ENCODE measurements at regions not wholly inside any gene's neighbourhood (a gene's known extent, or its start where the extent isn't known, plus 50 kb on each side); places are given as distances from the start of the nearest gene placed in this dataset.

GRCh38 chr22:49015459-49015858 lies 812.2 kb downstream of the BRD1 start:
- DNase-seq (no peak), ATAC-seq (ENCODE audit: low read depth) (no peak)
- 83% methylated on average over 6 of the region's 13 CpGs; no CpG with 5 or more reads in 1 of the 2 experiments for WGBS, 2 experiments (ENCODE audit: extremely low coverage in 2 of 2, insufficient read length in 1 of 2)
- Histone ChIP-seq H3K27me3 (ENCODE audit: control insufficient read depth, insufficient read depth, low read length) (no peaks in the 10 kb centered on the region), H2AK9ac (replicated peaks; ENCODE audit: low read depth, low read length, poor library complexity) (no peak overlapping the region), H3K56ac (ENCODE audit: extremely low read depth, insufficient read depth, low read length) (no peak overlapping the region), H3K4me2 (ENCODE audit: low read depth, low read length) (no peak overlapping the region), H2BK120ac (ENCODE audit: low read depth, low read length) (no peak overlapping the region), H3K9ac (ENCODE audit: low read depth, low read length) (no peak overlapping the region), H4K91ac (ENCODE audit: insufficient read depth, low read depth, low read length) (no peak overlapping the region), H2BK5ac (ENCODE audit: low read depth, low read length, poor library complexity, severe bottlenecking) (no peak overlapping the region), H4K5ac (ENCODE audit: low read depth, low read length) (no peak overlapping the region), H3K79me1 (ENCODE audit: low read depth in 1 of 2, low read length in 2 of 2) (no peaks in the 10 kb centered on the region), H3K36me3 (ENCODE audit: control insufficient read depth, insufficient read depth, low read length) (no peaks in the 10 kb centered on the region), H4K8ac (ENCODE audit: low read depth in 2 of 2, low read length in 2 of 2) (no peak overlapping the region), H3K9me1 (ENCODE audit: insufficient read depth, low read length) (no peaks in the 10 kb centered on the region), H2AFZ (replicated peaks; ENCODE audit: low read length, poor library complexity) (no peak overlapping the region), H3K9me3 (ENCODE audit: control insufficient read depth, insufficient read depth, low read length) (peaks cover 62% of the 10 kb centered on the region), H3K4me3 (ENCODE audit: insufficient read depth, low read depth, low read length) (no peak overlapping the region), H2BK15ac (ENCODE audit: low read depth, low read length) (no peak overlapping the region), H3K4ac (ENCODE audit: low read depth, low read length) (no peak overlapping the region), H3K27ac (ENCODE audit: insufficient read depth, low read length) (no peak overlapping the region), H2BK20ac (ENCODE audit: low read depth, low read length) (no peak overlapping the region), H2AK5ac (ENCODE audit: low read depth, low read length) (no peak overlapping the region), H3K14ac (replicated peaks; ENCODE audit: low read depth, low read length) (no peak overlapping the region), H3K18ac (ENCODE audit: low read depth, low read length) (no peak overlapping the region), H3K23ac (ENCODE audit: low read depth, low read length) (no peak overlapping the region), H4K20me1 (ENCODE audit: insufficient read depth, low read length) (no peaks in the 10 kb centered on the region), H3K4me1 (ENCODE audit: control insufficient read depth, insufficient read depth, low read length) (no peaks in the 10 kb centered on the region)
- CTCF ChIA-PET: no interaction called here
- dilution Hi-C loops (cut with HindIII; ENCODE audit: low sequenced_read_pairs, unreplicated experiment): no loop called here
- no TSS peak for BruUV-seq (replicated peaks)
- intact Hi-C loops (cut with micrococcal nuclease): no loop called here
- in situ Hi-C loops (cut with MboI; ENCODE audit: low sequenced_read_pairs): no loop called here
- TF ChIP-seq FOS (IDR thresholded peaks at IDR 0.05; ENCODE audit: low read depth, low read length) (no peak), MAFK (IDR thresholded peaks at IDR 0.05; ENCODE audit: low read depth, low read length) (no peak), SMC3 (IDR thresholded peaks at IDR 0.05; ENCODE audit: low read depth, low read length) (no peak), CHD1 (IDR thresholded peaks at IDR 0.05; ENCODE audit: low read depth, low read length) (no peak), BHLHE40 (IDR thresholded peaks at IDR 0.05; ENCODE audit: low read depth, low read length) (no peak), MAZ (IDR thresholded peaks at IDR 0.05; ENCODE audit: borderline replicate concordance, low read depth, low read length) (no peak), NFE2L2 (IDR thresholded peaks at IDR 0.05; ENCODE audit: low read depth, low read length) (no peak), CTCF (conservative IDR thresholded peaks at IDR 0.05; ENCODE audit: low read depth, low read length) (no peak), RCOR1 (IDR thresholded peaks at IDR 0.05; ENCODE audit: insufficient replicate concordance, low read length) (no peak), RAD21 (IDR thresholded peaks at IDR 0.05; ENCODE audit: low read length) (no peak), ELK1 (IDR thresholded peaks at IDR 0.05; ENCODE audit: borderline replicate concordance, low read depth, low read length) (no peak), CEBPB (IDR thresholded peaks at IDR 0.05; ENCODE audit: low read depth, low read length) (no peak)
- POLR2A ChIA-PET (ENCODE audit: unreplicated experiment): no interaction called here

Data from IMR-90 (cell line).